Osteoblast (primary cell): ENCODE measurements at regions not wholly inside any gene's neighbourhood (a gene's known extent, or its start where the extent isn't known, plus 50 kb on each side); places are given as distances from the start of the nearest gene placed in this dataset.

Experiments used
- DNase-seq: peaks from one replicate; pipeline ENCODE4 v3.0.0; 2011; ENCODE audit warnings: low spot score, mixed read lengths; ENCODE audit not compliant: insufficient read length; ENCODE audit errors: missing footprints
- H2AFZ ChIP-seq: 2 replicates; pipeline ENCODE4 v1.6.0; 2011; ENCODE audit warnings: mild to moderate bottlenecking, low read length
- H3K27ac ChIP-seq: 2 replicates; pipeline ENCODE4 v1.5.1; 2011; ENCODE audit warnings: mild to moderate bottlenecking, low read depth, low read length, moderate library complexity
- H3K27me3 ChIP-seq: 2 replicates; pipeline ENCODE4 v1.6.0; 2012; ENCODE audit warnings: mild to moderate bottlenecking, control low read depth, inconsistent platforms, low read length, moderate library complexity; ENCODE audit not compliant: insufficient read depth
- H3K36me3 ChIP-seq: 2 replicates; pipeline ENCODE4 v1.5.1; 2011; ENCODE audit warnings: mild to moderate bottlenecking, low read length, control low read depth, moderate library complexity; ENCODE audit not compliant: insufficient read depth
- H3K4me1 ChIP-seq: 2 replicates; pipeline ENCODE4 v1.5.1; 2011; ENCODE audit warnings: mild to moderate bottlenecking, low read length, control low read depth, moderate library complexity; ENCODE audit not compliant: insufficient read depth
- H3K4me2 ChIP-seq: 2 replicates; pipeline ENCODE4 v1.6.0; 2011; ENCODE audit warnings: mild to moderate bottlenecking, low read length; ENCODE audit not compliant: insufficient read depth
- H3K4me3 ChIP-seq: fragments of 200-600 bp; sonication (generic); 3 replicates; pipeline ENCODE4 v1.5.1; 2012; ENCODE audit warnings: mild to moderate bottlenecking, low read length, inconsistent platforms; ENCODE audit not compliant: insufficient read depth
- H3K79me2 ChIP-seq: 2 replicates; pipeline ENCODE4 v1.6.0; 2012; ENCODE audit warnings: mild to moderate bottlenecking, low read length, control low read depth, inconsistent platforms; ENCODE audit not compliant: insufficient read depth
- H3K9me3 ChIP-seq: 2 replicates; pipeline ENCODE4 v1.5.1; 2011; ENCODE audit warnings: low read depth, low read length, control low read depth
- H4K20me1 ChIP-seq: 2 replicates; pipeline ENCODE4 v1.6.0; 2012; ENCODE audit warnings: mild to moderate bottlenecking, low read length, control low read depth; ENCODE audit not compliant: insufficient read depth
- TF ChIP-seq, protein P1 (sequence below): IDR thresholded peaks from 2 replicates; pipeline ENCODE4 v1.5.1; 2011; ENCODE audit warnings: mild to moderate bottlenecking, low read depth, low read length, moderate library complexity; ENCODE audit errors: extremely low read depth

GRCh38 chr9:7341571-7341970, 458.0 kb downstream of the DMAC1 start:
- no peak overlapping the region for H3K4me2 ChIP-seq
- no peak overlapping the region for H2AFZ ChIP-seq
- H3K79me2 ChIP-seq, result no peaks in the 10 kb centered on the region
- no peaks in the 10 kb centered on the region for H4K20me1 ChIP-seq
- TF ChIP-seq, protein P1, sequence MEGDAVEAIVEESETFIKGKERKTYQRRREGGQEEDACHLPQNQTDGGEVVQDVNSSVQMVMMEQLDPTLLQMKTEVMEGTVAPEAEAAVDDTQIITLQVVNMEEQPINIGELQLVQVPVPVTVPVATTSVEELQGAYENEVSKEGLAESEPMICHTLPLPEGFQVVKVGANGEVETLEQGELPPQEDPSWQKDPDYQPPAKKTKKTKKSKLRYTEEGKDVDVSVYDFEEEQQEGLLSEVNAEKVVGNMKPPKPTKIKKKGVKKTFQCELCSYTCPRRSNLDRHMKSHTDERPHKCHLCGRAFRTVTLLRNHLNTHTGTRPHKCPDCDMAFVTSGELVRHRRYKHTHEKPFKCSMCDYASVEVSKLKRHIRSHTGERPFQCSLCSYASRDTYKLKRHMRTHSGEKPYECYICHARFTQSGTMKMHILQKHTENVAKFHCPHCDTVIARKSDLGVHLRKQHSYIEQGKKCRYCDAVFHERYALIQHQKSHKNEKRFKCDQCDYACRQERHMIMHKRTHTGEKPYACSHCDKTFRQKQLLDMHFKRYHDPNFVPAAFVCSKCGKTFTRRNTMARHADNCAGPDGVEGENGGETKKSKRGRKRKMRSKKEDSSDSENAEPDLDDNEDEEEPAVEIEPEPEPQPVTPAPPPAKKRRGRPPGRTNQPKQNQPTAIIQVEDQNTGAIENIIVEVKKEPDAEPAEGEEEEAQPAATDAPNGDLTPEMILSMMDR, result no peak
- H3K27me3 ChIP-seq, result no peaks in the 10 kb centered on the region
- no peaks in the 10 kb centered on the region for H3K4me1 ChIP-seq
- no peak overlapping the region for H3K4me3 ChIP-seq
- no peaks in the 10 kb centered on the region for H3K36me3 ChIP-seq
- H3K27ac ChIP-seq, result no peak overlapping the region
- DNase-seq, result no peak
- H3K9me3 ChIP-seq, result no peaks in the 10 kb centered on the region

DNA sequence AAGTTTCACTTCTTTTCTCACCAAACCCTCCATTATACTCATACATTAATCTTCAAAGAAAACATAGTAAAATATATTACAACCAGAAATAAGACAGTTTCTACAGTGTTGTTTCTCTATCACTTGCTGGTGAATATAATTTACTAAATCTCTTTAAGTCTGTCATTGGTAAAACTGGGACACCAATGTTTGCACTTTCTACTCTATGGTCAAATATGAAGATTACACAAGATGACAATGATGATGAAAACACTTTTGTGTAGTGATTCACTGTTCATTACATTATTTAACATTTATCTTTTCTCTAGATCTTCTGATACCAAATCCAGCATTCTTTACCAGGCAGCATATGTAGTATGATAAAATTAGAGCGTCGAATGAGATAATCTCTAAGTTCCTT, 459.1 kb downstream of the DMAC1 start:
- Histone ChIP-seq H3K36me3 (no peaks in the 10 kb centered on the region), H3K9me3 (no peaks in the 10 kb centered on the region), H4K20me1 (no peaks in the 10 kb centered on the region), H3K4me1 (no peaks in the 10 kb centered on the region), H2AFZ (no peak overlapping the region), H3K4me3 (no peak overlapping the region), H3K27me3 (no peaks in the 10 kb centered on the region), H3K79me2 (no peaks in the 10 kb centered on the region), H3K27ac (no peak overlapping the region), H3K4me2 (no peak overlapping the region)
- no peak for DNase-seq
- TF ChIP-seq, protein P1, result no peak

- H3K36me3 ChIP-seq, result no peaks in the 10 kb centered on the region
- TF ChIP-seq, protein P1, result no peak
- H3K4me2 ChIP-seq, result no peak overlapping the region
- H3K4me1 ChIP-seq, result no peaks in the 10 kb centered on the region
- H3K9me3 ChIP-seq, result no peaks in the 10 kb centered on the region
- no peak overlapping the region for H2AFZ ChIP-seq
- no peaks in the 10 kb centered on the region for H3K79me2 ChIP-seq
- DNase-seq, result no peak
- H3K4me3 ChIP-seq, result no peak overlapping the region
- H3K27me3 ChIP-seq, result no peaks in the 10 kb centered on the region
- H3K27ac ChIP-seq, result no peak overlapping the region
- no peaks in the 10 kb centered on the region for H4K20me1 ChIP-seq
Observed at GRCh38 chr9:7338586-7339281, 460.8 kb downstream of the DMAC1 start.

GRCh38 chr9:7336356-7337065, 463.1 kb downstream of the DMAC1 start:
- H3K4me1 ChIP-seq, result no peaks in the 10 kb centered on the region
- no peak overlapping the region for H3K4me3 ChIP-seq
- H3K27ac ChIP-seq, result no peak overlapping the region
- H3K4me2 ChIP-seq, result no peak overlapping the region
- no peaks in the 10 kb centered on the region for H3K9me3 ChIP-seq
- no peak for DNase-seq
- H3K79me2 ChIP-seq, result no peaks in the 10 kb centered on the region
- no peak overlapping the region for H2AFZ ChIP-seq
- TF ChIP-seq, protein P1, result no peak
- no peaks in the 10 kb centered on the region for H4K20me1 ChIP-seq
- no peaks in the 10 kb centered on the region for H3K27me3 ChIP-seq
- no peaks in the 10 kb centered on the region for H3K36me3 ChIP-seq
